H1 (cell line): ENCODE measurements at regions not wholly inside any gene's neighbourhood (a gene's known extent, or its start where the extent isn't known, plus 50 kb on each side); places are given as distances from the start of the nearest gene placed in this dataset.

Experiments used
- CTCF ChIA-PET: fragments of 300-600 bp; sonication (Branson Sonifier 250); formaldehyde crosslinking; loops from one replicate; lab custom pipeline; 2021; ENCODE audit not compliant: partially characterized antibody; lab: Charles Lee
- POLR2A ChIA-PET: fragments of 300-600 bp; sonication (Branson Sonifier 250); formaldehyde crosslinking; loops from one replicate; lab custom pipeline; 2021; ENCODE audit warnings: inconsistent platforms; ENCODE audit not compliant: partially characterized antibody; lab: Charles Lee
- DNase-seq, 2 experiments: peaks; one replicate each; pipeline versions ENCODE4 v3.0.0 to v3.0.0-alpha.2; 2010 to 2022; ENCODE audit warnings: low spot score in 2 of 2, low read depth in 1 of 2, mixed read lengths in 1 of 2
- FAIRE-seq: peaks from 2 replicates; lab custom pipeline; 2011; peaks lifted over from hg19 to GRCh38; lab: Jason Lieb, UNC
- H2AFZ ChIP-seq: 2 replicates; pipeline ENCODE4 v1.8.1; 2012; ENCODE audit warnings: low read length, inconsistent platforms
- H2AK5ac ChIP-seq: 2 replicates; pipeline ENCODE4 v1.6.1; 2013; ENCODE audit warnings: low read depth, low read length
- H2BK120ac ChIP-seq: replicated peaks from 2 replicates; pipeline ENCODE3; 2013; ENCODE audit warnings: low read depth, low read length, inconsistent platforms
- H2BK12ac ChIP-seq: 2 replicates; pipeline ENCODE4 v1.6.1; 2013; ENCODE audit warnings: low read depth, low read length
- H2BK15ac ChIP-seq: 2 replicates; pipeline ENCODE4 v1.6.1; 2013; ENCODE audit warnings: low read length
- H2BK20ac ChIP-seq: 2 replicates; pipeline ENCODE4 v1.6.1; 2013; ENCODE audit warnings: low read length
- H2BK5ac ChIP-seq: 2 replicates; pipeline ENCODE4 v1.6.1; 2013; ENCODE audit warnings: low read depth, low read length
- H3K14ac ChIP-seq: 2 replicates; pipeline ENCODE4 v1.6.1; 2013; ENCODE audit warnings: inconsistent platforms; ENCODE audit not compliant: insufficient read length
- H3K18ac ChIP-seq: 2 replicates; pipeline ENCODE4 v1.6.1; 2013; ENCODE audit warnings: low read length; ENCODE audit errors: extremely low read depth
- H3K23ac ChIP-seq: 2 replicates; pipeline ENCODE4 v1.6.1; 2013; ENCODE audit warnings: inconsistent platforms; ENCODE audit not compliant: insufficient read length
- H3K23me2 ChIP-seq: 2 replicates; pipeline ENCODE4 v1.6.1; 2013; ENCODE audit warnings: low read depth, low read length
- H3K27ac ChIP-seq: 2 replicates; pipeline ENCODE4 v1.6.1; 2011; ENCODE audit warnings: low read depth, low read length, inconsistent platforms
- H3K27me3 ChIP-seq, 4 experiments: replicated peaks in 1 of 4; 1 replicate in 1 of 4; 2 replicates in 3 of 4; pipeline versions ENCODE4 v1.6.1 to v1.8.1; 2011 to 2013; ENCODE audit warnings: low read length in 3 of 4, mild to moderate bottlenecking in 3 of 4, inconsistent platforms in 2 of 4, mixed read lengths in 2 of 4, moderate library complexity in 1 of 4; ENCODE audit not compliant: control insufficient read depth in 3 of 4, insufficient read depth in 3 of 4; ENCODE audit errors: extremely low read depth in 1 of 4
- H3K36me3 ChIP-seq, 4 experiments: 2 replicates each; pipeline versions ENCODE4 v1.6.1 to v1.8.1; 2011 to 2013; ENCODE audit warnings: mild to moderate bottlenecking in 4 of 4, low read length in 3 of 4, moderate library complexity in 2 of 4, control low read depth in 1 of 4, inconsistent platforms in 1 of 4; ENCODE audit not compliant: insufficient read depth in 4 of 4, control insufficient read depth in 2 of 4
- H3K4ac ChIP-seq: replicated peaks from 2 replicates; pipeline ENCODE3; 2013; ENCODE audit warnings: low read length, low read depth, mixed read lengths, inconsistent platforms; ENCODE audit not compliant: insufficient read length
- H3K4me1 ChIP-seq, 4 experiments: replicated peaks in 1 of 4; 1 replicate in 1 of 4; 2 replicates in 3 of 4; pipeline versions ENCODE4 v1.6.1 to v1.8.1; 2011 to 2013; ENCODE audit warnings: low read length in 3 of 4, inconsistent platforms in 2 of 4, mixed read lengths in 1 of 4; ENCODE audit not compliant: insufficient read depth in 4 of 4, control insufficient read depth in 3 of 4
- H3K4me2 ChIP-seq, 2 experiments: 2 replicates each; pipeline versions ENCODE4 v1.6.1 to v1.8.1; 2011 to 2013; ENCODE audit warnings: low read depth in 2 of 2, low read length in 2 of 2, control low read depth in 1 of 2, inconsistent platforms in 1 of 2, mild to moderate bottlenecking in 1 of 2; ENCODE audit not compliant: insufficient read depth in 1 of 2
- H3K4me3 ChIP-seq, 4 experiments: fragments of 200-600, 300-600 bp in 1 of 4; sonication (generic), shearing (Covaris generic), sonication (Bioruptor Twin) in 1 of 4; 2 replicates each; pipeline versions ENCODE4 v1.5.1 to v1.8.1; 2011 to 2016; ENCODE audit warnings: low read length in 4 of 4, low read depth in 3 of 4, control low read depth in 2 of 4, inconsistent platforms in 2 of 4, mild to moderate bottlenecking in 2 of 4, mixed read lengths in 1 of 4, moderate library complexity in 1 of 4; ENCODE audit not compliant: insufficient read depth in 2 of 4; ENCODE audit errors: extremely low read depth in 1 of 4
- H3K56ac ChIP-seq: replicated peaks from 2 replicates; pipeline ENCODE3; 2013; ENCODE audit warnings: low read depth, mild to moderate bottlenecking, mixed read lengths, low read length, inconsistent platforms; ENCODE audit not compliant: insufficient read length
- H3K79me1 ChIP-seq: 2 replicates; pipeline ENCODE4 v1.6.1; 2013; ENCODE audit warnings: low read depth, low read length, control low read depth
- H3K79me2 ChIP-seq, 2 experiments: 2 replicates each; pipeline versions ENCODE4 v1.6.1 to v1.8.1; 2012 to 2013; ENCODE audit warnings: low read length in 2 of 2, mild to moderate bottlenecking in 2 of 2, inconsistent platforms in 1 of 2; ENCODE audit not compliant: insufficient read depth in 2 of 2, control insufficient read depth in 1 of 2
- H3K9ac ChIP-seq, 4 experiments: replicated peaks in 1 of 4; 1 replicate in 1 of 4; 2 replicates in 3 of 4; pipeline versions ENCODE4 v1.6.1 to v1.8.1; 2011 to 2013; ENCODE audit warnings: low read depth in 3 of 4, low read length in 3 of 4, control low read depth in 2 of 4, mild to moderate bottlenecking in 2 of 4, moderate library complexity in 2 of 4, inconsistent platforms in 1 of 4; ENCODE audit errors: extremely low read depth in 1 of 4
- H3K9me3 ChIP-seq, 2 experiments: 2 replicates each; pipeline versions ENCODE4 v1.6.1 to v1.8.1; 2012 to 2013; ENCODE audit warnings: mild to moderate bottlenecking in 2 of 2, moderate library complexity in 2 of 2, control low read depth in 1 of 2, inconsistent platforms in 1 of 2, low read depth in 1 of 2, low read length in 1 of 2, mixed read lengths in 1 of 2; ENCODE audit not compliant: insufficient read depth in 2 of 2
- H4K20me1 ChIP-seq, 2 experiments: replicated peaks in 1 of 2; 2 replicates each; pipeline versions ENCODE3 to v1.8.1; 2011 to 2013; ENCODE audit warnings: inconsistent platforms in 2 of 2, low read length in 2 of 2, mild to moderate bottlenecking in 1 of 2; ENCODE audit not compliant: insufficient read depth in 2 of 2, control insufficient read depth in 1 of 2
- H4K5ac ChIP-seq: 2 replicates; pipeline ENCODE4 v1.6.1; 2013; ENCODE audit warnings: low read length, low read depth, mixed read lengths, inconsistent platforms; ENCODE audit not compliant: insufficient read length
- H4K8ac ChIP-seq: 2 replicates; pipeline ENCODE4 v1.8.0; 2013; ENCODE audit warnings: mild to moderate bottlenecking, moderate library complexity, low read length, inconsistent platforms; ENCODE audit not compliant: insufficient read depth; ENCODE audit errors: extremely low read depth
- H4K91ac ChIP-seq: replicated peaks from 2 replicates; pipeline ENCODE3; 2013; ENCODE audit warnings: low read length, mixed read lengths, inconsistent platforms; ENCODE audit not compliant: insufficient read length
- POLR2A ChIP-seq, 2 experiments: IDR thresholded peaks; 1 replicate in 1 of 2; 2 replicates in 1 of 2; pipeline ENCODE4 v1.6.1; 2011; ENCODE audit warnings: low read depth in 2 of 2, low read length in 2 of 2, mild to moderate bottlenecking in 2 of 2; ENCODE audit errors: control extremely low read depth in 1 of 2
- RAD21 ChIP-seq, 2 experiments: IDR thresholded peaks in 1 of 2; conservative IDR thresholded peaks in 1 of 2; 2 replicates each; pipeline ENCODE4 v1.6.1; 2011; ENCODE audit warnings: low read depth in 2 of 2, low read length in 2 of 2, improper control_type of control experiment in 1 of 2, inconsistent platforms in 1 of 2, mild to moderate bottlenecking in 1 of 2, moderate library complexity in 1 of 2
- SIX5 ChIP-seq: IDR thresholded peaks from 2 replicates; pipeline ENCODE4 v1.6.1; 2011; ENCODE audit warnings: mild to moderate bottlenecking, low read depth, low read length
- SP4 ChIP-seq: IDR thresholded peaks from 2 replicates; pipeline ENCODE4 v1.6.1; 2012; ENCODE audit warnings: low read length, inconsistent platforms
- SUZ12 ChIP-seq: fragments of 200-600 bp; sonication (generic); IDR thresholded peaks from 2 replicates; pipeline ENCODE4 v1.6.1; 2012; ENCODE audit warnings: mild to moderate bottlenecking, inconsistent platforms, low read length, moderate library complexity, mixed read lengths
- TAF1 ChIP-seq: IDR thresholded peaks from 2 replicates; pipeline ENCODE4 v1.6.1; 2011; ENCODE audit warnings: mild to moderate bottlenecking, low read depth, low read length
- TAF7 ChIP-seq: optimal IDR thresholded peaks from 2 replicates; pipeline ENCODE3; 2011; ENCODE audit warnings: low read depth, mild to moderate bottlenecking, inconsistent platforms, low read length, moderate library complexity, borderline replicate concordance
- WGBS, 2 experiments: shearing (Covaris generic) in 1 of 2; methylation state at CpG; one replicate each; pipeline versions ENCODE4 v1.1.6 to v1.1.7; 2013 to 2015; ENCODE audit warnings: low lambda C conversion rate in 2 of 2, mixed read lengths in 2 of 2, inconsistent platforms in 1 of 2, low coverage in 1 of 2, missing lambda C conversion rate in 1 of 2; ENCODE audit not compliant: insufficient replicate concordance in 2 of 2, insufficient coverage in 1 of 2, insufficient read length in 1 of 2; ENCODE audit errors: extremely low coverage in 1 of 2, missing lambda C conversion rate in 1 of 2; 5-methylcytosine and 5-hydroxymethylcytosine counted together
- TF ChIP-seq, protein P1 (sequence below): IDR thresholded peaks from 2 replicates; pipeline ENCODE4 v1.6.1; 2012; ENCODE audit warnings: inconsistent platforms

DNA sequence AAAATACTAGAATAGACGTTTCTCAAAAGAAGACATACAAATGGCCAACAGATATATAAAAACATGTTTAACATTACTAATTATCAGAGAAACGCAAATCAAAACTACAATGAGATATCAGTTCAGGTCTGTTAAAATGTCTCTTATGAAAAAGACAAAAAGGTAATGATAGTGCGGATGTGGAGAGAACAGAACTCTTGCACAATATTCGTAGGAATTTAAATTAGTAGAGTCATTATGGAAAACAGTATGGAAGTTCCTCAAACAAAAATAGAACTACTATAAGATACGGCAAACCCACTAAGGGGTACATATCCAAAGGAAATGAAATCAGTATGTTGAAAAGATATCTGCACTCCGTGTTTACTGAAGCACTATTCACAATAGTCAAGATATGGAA is 167.5 kb upstream of the CWC22 start:
- H2AFZ ChIP-seq: no peak overlapping the region
- H3K4me2 ChIP-seq: no peak overlapping the region
- H4K91ac ChIP-seq: no peak overlapping the region
- H3K18ac ChIP-seq: no peak overlapping the region
- no peak overlapping the region for H3K4me3 ChIP-seq
- H2BK5ac ChIP-seq: no peak overlapping the region
- no peaks in the 10 kb centered on the region for H3K79me1 ChIP-seq
- H3K56ac ChIP-seq: no peak overlapping the region
- no peaks in the 10 kb centered on the region for H3K4me1 ChIP-seq
- ChIA-PET POLR2A (no interaction called here), CTCF (no interaction called here)
- no peak for FAIRE-seq
- TF ChIP-seq RAD21 (IDR thresholded peaks at IDR 0.05 in 1 of 2, conservative IDR thresholded peaks at IDR 0.05 in 1 of 2; ENCODE audit: low read depth in 2 of 2, low read length in 2 of 2) (no peak), POLR2A (IDR thresholded peaks at IDR 0.05; ENCODE audit: control extremely low read depth in 1 of 2, low read depth in 2 of 2, low read length in 2 of 2) (no peak), TAF7 (no peak), TAF1 (no peak), SIX5 (no peak), SUZ12 (no peak), SP4 (no peak)
- TF ChIP-seq, protein P1, sequence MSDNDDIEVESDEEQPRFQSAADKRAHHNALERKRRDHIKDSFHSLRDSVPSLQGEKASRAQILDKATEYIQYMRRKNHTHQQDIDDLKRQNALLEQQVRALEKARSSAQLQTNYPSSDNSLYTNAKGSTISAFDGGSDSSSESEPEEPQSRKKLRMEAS: no peak
- H3K27ac ChIP-seq: no peak overlapping the region
- H3K9ac ChIP-seq: no peak overlapping the region
- no peak overlapping the region for H3K14ac ChIP-seq
- H4K20me1 ChIP-seq: no peaks in the 10 kb centered on the region
- no peak overlapping the region for H4K8ac ChIP-seq
- 86% methylated on average over 6 of the region's 6 CpGs; no CpG with 5 or more reads in 1 of the 2 experiments for WGBS, 2 experiments
- H3K79me2 ChIP-seq: no peaks in the 10 kb centered on the region
- no peak for DNase-seq
- no peaks in the 10 kb centered on the region for H3K27me3 ChIP-seq
- no peak overlapping the region for H2BK120ac ChIP-seq
- H2AK5ac ChIP-seq: no peak overlapping the region
- no peak overlapping the region for H2BK20ac ChIP-seq
- H3K36me3 ChIP-seq: no peaks in the 10 kb centered on the region; a peak in 1 of 8 replicates
- no peaks in the 10 kb centered on the region for H3K23me2 ChIP-seq
- H2BK12ac ChIP-seq: no peak overlapping the region
- H3K23ac ChIP-seq: no peak overlapping the region
- H3K9me3 ChIP-seq: peaks cover 8 to 10% of the 10 kb centered on the region in 2 experiments
- no peak overlapping the region for H2BK15ac ChIP-seq
- no peak overlapping the region for H4K5ac ChIP-seq
- H3K4ac ChIP-seq: no peak overlapping the region
